ENCODE measurements at regions not wholly inside any gene's neighbourhood (a gene's known extent, or its start where the extent isn't known, plus 50 kb on each side); places are given as distances from the start of the nearest gene placed in this dataset.
"Not testable (repeated sequence)": the region's sequence is repeated elsewhere in the genome, so short reads cannot be mapped to it uniquely, and the experiment has no call there.

DNA sequence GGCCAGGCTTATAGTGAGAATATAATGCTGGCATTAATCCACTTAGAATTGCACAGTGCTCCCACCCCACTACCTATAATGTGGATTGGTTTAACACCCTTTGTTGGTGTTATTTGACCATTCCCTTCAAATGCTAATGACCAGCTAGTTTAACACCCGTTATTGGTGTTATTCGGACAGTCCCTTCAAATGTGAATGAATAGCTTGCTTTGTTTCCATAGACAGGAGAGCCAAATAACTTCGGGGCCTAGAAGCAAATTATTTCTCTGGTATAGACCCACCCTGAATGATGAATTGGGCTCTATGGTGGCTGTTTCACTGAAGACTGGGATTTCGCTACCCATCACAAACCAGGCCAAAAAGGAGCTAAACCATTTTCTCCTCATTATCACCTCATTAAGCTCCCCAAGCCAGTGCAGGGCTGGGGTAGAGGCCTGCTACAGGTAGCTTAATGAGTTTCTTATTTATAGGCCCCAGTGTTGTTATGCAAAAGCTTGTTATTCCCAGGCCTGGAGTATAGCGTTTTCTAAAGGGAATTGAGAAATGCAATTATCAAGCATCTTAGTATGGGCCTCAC, 494.1 kb upstream of the DPH6 start:
- FAIRE-seq (no peak), DNase-seq (ENCODE audit: insufficient read length, low spot score) (no peak)

DNA sequence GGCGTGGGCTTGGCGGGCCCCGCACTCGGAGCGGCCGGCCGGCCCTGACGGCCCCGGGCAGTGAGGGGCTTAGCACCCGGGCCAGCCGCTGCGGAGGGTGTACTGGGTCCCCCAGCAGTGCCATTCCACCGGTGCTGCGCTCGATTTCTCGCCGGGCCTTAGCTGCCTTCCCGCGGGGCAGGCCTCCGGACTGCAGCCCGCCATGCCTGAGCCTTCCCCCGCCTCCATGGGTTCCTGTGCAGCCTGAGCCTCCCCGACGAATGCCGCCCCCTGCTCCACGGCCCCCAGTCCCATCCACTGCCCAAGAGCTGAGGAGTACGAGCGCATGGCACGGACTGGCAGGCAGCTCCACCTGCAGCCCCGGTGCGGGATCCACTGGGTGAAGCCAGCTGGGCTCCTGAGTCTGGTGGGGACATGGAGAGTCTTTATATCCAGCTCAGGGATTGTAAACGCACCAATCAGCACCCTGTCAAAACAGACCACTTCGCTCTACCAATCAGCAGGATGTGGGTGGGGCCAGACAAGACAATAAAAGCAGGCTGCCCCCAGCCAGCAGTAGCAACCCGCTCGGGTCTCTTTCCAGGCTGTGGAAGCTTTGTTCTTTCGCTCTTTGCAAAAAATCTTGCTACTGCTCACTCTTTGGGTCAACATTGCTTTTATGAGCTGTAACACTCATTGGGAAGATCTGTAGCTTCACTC, 501.2 kb upstream of the DPH6 start:
- not testable (repeated sequence) for FAIRE-seq; DNase-seq (ENCODE audit: insufficient read length, low spot score)

DNA sequence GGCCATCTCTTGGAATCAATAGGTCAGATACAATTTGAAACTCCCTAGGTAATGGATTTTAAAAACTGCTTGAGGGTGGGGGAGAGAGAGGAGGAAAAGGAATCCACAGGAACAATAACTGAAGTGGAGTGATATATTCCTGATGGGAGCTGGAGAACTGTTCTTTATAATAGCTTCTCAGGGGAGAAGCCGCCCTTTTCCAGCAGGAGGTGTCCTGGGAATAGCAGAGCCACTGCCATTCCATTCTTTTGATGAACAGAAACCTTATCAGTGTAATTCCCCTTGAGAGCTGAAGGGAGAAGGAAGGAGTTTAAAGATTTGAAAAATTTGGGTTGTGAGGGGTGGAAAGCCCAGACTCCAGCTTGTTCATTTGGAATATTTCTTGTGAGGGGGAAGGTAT, 504.9 kb upstream of the DPH6 start:
- FAIRE-seq: no peak
- DNase-seq (ENCODE audit: insufficient read length, low spot score): peak; percentile 3

DNA sequence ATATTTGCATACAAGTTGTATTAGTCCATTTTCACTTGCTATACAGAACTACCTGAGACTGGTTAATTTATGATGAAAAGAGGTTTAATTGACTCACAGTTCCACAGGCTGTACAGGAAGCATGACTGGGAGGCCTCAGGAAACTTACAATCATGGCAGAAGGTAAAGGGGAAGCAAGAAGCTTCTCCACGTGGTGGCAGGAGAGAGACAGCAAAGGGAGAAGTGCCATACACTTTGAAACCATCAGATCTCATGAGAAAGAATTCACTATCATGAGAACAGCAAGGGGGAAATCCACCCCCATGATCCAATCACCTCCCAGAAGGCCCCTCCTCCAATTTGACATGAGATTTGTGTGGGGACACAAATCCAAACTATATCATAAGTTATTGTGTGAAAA, 506.7 kb upstream of the DPH6 start:
- peak; percentile 23 for FAIRE-seq
- DNase-seq (ENCODE audit: insufficient read length, low spot score): not testable (repeated sequence)

DNA sequence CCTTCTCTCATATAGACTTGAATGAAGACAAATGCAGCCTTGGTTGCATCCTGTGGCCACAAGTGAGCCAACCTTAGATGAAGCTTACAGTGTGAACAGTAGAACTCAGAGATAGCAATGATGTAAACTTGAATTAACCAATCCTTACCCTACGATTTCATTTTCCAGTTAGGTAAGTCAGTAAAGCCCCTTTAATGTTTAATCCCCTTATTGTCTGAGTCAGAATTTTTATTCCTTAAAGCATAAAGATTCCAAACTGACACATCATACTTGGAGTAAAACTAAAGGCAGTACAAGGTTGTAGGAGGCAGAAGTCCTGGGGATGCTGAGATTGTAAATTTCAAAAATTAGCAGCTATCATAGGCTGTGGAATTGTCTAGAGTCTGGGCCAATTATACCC, 507.8 kb upstream of the DPH6 start:
- DNase-seq (ENCODE audit: insufficient read length, low spot score): no peak
- no peak for FAIRE-seq

DNA sequence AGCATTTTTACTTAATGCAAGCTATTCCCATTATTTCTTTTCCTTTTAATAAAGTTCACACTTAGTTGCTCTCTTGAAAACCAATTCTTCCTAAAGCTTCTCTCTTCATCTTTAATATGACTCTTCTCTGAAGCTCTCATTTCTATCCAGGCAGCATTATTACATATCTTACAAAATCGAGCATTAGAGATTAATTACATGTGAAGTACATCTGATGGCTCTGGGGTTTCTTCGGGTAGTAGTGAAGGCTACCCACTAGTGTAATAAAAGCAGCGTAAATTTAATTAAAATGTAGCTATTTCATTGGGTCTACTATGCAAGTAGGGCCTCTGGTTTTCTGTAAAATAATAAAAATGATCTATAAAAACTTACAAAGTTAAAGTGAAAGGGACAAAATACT, 513.6 kb upstream of the DPH6 start:
- FAIRE-seq (no peak), DNase-seq (ENCODE audit: insufficient read length, low spot score) (no peak)

DNA sequence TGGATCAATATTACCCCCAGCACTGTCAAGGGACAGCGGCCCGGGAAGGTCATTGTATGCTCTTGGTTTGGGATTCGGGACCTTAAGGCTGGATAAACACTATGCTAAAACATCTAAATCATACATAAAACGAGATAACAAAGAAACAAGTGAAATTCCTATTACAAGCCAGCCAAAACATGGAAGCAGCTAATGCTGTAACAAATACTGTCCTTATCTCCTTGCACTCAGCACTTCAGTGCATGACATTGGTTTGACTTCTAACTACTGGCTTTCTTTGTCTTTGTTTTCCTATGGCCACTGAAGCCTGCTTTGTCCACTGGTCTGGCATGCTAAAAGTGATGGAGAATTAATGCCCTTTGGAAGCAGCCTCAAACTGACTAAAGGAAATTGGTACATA, 516.4 kb upstream of the DPH6 start:
- FAIRE-seq: no peak
- no peak for DNase-seq (ENCODE audit: insufficient read length, low spot score)

DNA sequence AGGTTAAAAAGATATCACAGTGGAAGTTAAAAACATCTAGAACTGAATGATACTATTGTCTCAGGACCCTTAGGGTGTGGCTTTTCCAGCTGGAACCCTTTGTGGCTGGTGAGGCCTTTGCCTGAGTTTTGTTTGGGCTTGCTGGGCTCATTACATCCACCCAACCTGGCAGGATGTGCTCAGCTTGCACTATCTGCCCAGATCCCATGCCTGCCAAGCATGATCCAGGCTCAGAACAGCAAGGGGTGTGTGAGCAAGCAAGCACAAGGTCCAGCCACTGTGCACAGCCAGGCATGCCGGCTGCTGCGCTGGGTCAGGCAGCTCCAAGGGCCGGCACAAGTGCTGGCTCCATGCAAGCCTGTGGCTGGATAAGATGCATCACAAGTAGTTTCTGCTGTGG, 512.7 kb upstream of the CDIN1 start:
- no peak for FAIRE-seq
- no peak for DNase-seq (ENCODE audit: insufficient read length, low spot score)

DNA sequence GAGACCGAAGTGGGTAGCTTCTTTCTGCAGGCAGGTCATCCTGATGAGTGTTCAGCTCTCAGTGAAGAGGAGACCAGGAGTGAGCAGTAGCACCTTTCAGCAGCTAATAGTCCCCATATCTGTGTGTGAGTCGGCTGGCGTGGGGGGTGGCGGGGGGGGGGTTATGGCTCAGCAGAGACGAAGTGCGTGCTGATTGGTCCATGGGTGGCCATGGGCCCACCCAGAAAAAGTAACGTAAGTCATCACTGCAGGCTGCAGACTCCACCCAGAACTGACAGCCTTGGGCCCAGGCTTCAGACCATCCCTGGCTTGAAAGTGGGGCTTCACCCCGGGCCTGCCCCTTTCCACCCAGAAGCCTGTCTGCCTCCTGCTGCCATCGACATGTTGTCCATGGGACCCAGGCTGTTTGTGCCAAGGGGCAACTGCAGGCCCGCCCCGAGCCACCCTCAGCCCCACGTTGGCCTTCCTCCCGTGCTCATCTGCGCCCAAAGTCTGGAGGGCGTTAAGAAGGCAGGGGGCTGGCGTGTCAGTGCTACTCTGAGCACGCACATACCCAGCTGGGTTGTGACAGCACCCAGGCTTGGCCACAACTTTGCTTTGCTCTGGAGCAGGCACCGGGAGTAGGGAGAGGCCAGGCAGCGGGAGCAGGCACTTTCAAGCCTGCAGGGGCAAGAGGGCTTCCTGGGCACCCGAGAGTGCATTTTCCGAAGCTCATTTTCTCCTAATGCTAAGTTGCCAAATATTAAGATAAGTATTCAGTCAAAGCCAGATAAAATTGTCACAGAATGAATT, 511.7 kb upstream of the CDIN1 start:
- DNase-seq (ENCODE audit: insufficient read length, low spot score): no peak
- no peak for FAIRE-seq

DNA sequence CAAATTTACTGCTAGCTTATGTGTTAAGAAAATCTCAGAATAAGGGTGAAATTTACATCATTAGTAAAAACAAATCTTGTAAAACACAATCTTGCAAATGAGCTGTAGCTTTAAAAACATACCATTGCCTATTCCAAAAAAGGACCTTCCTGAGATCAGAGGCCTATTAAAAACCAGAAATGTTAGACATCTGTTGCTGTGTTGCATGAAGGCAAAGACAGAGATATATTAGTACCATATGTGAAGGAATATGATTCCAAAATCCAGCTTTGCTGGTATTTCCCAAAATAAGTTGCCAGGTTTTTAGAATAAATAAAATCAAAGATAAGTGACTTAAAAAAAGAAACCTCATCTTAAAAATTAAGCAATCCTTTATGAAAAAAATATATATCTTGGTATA, 504.1 kb upstream of the CDIN1 start:
- FAIRE-seq: no peak
- no peak for DNase-seq (ENCODE audit: insufficient read length, low spot score)

DNA sequence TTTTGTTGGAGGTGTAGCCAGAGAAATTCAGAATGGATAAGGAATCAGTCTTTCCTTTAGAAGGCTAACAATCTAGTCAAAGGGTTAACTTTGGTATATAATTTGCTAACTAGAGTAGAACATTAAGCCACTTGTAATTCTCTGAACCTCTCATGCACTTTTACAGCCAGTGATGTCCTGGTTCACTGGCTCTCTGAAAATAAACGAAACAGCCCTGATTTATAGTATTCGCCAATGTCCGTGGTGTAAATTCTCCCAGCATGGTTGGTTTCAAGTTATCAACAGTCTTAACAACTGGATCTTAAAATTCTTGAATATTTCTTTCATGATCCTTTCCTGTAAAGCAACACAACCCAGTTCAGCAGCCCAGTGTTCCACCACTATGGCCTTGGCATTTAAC, 500.4 kb upstream of the CDIN1 start:
- FAIRE-seq (no peak), DNase-seq (ENCODE audit: insufficient read length, low spot score) (no peak)

DNA sequence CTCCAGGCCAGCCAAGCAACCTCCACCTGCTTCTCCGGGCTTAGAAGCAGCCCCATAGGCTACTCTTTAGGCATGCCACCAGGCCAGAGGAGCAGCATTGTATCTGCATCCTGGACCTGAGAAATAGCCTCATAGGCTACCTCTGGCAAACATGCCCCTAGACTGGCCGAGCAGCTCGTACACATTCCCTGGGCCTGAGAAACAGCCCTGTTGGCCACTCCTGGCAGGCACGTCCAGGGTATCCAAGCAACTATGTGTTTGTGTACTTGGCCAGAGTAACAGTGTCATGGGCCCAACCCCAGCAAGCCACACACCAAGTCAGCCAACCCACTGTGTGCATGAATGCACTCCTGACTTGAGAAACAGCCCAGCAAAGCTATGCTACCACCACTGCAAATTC, 498.7 kb upstream of the CDIN1 start:
- no peak for FAIRE-seq
- DNase-seq (ENCODE audit: insufficient read length, low spot score): no peak

DNA sequence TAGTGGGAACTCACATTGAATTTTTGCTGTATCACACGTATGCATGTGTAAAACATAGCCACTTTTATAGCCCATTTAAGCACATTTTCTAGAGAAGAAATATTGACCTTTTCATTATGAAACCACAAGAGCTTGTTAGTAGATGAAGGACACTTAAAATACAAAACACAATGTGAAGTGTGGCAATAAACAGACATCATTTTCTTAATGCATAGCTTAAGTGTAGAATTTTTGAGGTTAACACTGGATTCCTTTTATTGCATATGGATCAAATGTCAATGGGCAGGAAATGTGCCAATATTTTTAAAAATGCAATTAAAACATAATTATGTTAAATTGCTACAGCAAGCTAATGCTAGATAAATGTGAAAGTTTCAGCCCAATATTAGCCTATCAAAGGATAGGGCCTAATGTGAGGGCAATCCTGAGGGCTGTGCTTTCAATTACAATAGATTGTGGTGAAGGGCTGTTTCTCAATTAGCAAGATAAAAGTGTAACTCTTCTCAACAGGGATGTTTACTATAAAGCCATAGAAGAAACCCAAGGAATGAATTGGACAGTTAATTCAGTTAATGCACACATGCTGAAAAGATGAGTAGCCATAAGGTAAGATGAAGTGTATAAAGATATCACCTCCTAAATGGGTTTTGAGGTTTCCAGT, 489.0 kb upstream of the CDIN1 start:
- FAIRE-seq: no peak

DNA sequence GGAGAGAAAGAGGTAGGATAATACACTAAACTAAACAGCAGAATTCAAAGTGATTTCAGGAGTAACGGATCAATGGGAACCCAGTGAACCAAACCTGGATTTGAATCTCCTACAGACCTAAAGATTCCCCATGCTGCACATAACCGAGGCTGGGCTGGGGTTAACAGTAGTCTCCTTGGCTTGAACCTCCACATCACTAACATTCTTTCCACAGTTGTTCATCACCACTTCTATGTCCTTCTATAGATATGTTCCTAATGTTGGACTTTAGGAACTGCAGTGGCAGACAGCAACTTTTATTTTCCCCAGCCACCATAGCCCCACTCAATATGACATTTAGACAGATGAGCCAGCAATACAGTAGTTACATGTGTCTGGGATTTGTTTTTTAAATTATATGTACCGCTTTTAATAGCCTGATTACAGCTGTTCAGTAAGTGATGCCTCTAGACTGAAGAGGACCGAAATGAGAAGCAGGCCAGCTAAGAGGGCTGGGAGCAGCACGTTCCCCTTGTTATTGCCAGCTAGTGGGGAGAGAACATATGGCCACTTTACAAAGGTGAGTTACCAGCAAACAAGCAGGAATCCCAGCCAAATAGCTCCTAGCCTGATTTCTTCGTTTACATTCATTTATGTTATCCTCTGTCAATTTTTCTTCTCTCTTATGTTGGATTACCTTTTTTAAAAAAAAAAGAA, 472.6 kb upstream of the CDIN1 start:
- FAIRE-seq (no peak), DNase-seq (ENCODE audit: insufficient read length, low spot score) (no peak)

More for the DNA sequence above, 489.0 kb upstream of the CDIN1 start:
- DNase-seq (ENCODE audit: insufficient read length, low spot score): no peak

DNA sequence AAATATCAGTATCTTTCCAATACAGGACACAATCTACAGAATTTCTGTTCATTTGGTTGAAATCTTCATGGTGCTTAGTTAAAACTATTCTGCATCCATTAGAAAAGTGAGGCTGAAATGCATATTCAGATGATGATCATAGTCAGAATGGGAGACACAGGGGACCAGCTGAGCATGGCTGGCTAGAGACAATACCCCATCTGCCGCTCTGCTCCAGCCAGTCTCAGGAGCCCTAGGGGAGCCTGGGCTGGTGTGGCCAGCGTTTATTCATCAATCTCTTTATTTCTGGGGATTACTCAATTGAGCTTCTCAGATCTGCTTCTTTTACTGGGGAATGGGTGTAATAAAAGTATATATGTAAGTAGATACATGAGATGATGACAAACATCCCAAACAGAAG, 470.9 kb upstream of the CDIN1 start:
- DNase-seq (ENCODE audit: insufficient read length, low spot score): no peak
- FAIRE-seq: no peak

DNA sequence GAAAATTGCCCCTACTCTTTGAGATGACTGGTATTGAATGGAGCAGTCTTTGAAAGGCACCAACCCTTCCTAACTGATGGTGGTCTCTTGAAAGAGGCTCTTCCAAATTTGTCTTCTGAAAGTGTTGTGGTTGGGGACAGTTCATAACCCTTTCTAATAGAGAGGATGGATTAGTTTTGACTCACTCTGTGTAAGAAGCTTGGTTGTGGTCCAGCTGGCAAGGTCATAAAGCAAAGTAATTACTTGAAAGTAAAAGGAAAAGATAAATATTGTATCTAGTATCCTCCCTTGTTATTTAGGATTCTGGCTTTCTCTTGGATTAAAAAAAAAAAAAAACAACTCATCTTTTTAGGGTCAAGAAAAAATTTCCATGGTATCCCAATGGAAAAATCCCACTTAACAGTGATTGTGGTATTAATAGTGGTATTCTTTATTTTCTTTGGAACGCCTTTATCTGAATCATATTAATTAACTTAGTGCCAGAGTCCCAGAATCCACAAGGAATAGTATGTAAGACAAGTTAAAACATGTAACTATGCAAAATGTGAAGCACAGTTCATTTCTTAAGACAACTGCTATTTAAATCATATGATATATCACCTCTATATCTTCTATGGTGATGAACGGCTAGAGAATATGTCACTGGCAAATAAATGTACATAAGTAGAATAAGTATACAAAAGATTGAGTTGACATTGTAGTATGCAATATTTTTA, 469.3 kb upstream of the CDIN1 start:
- FAIRE-seq: no peak
- no peak for DNase-seq (ENCODE audit: insufficient read length, low spot score)

DNA sequence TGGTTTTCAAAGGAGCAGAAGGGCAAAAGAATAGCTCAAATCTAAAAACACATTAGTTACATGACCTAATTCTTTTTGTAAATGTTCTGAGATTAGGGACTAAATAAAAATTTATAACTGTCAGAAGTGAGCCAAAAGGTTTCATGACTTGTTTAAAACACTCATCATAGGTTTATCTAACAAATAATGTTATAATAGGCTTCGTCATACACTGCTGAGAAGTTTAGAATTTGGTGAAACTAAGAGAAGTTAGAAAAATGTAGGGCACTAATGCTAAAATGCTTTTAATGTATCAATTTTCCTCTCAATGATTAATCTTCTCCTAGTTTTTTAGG, 468.8 kb upstream of the CDIN1 start:
- DNase-seq (ENCODE audit: insufficient read length, low spot score) (no peak), FAIRE-seq (no peak)

DNA sequence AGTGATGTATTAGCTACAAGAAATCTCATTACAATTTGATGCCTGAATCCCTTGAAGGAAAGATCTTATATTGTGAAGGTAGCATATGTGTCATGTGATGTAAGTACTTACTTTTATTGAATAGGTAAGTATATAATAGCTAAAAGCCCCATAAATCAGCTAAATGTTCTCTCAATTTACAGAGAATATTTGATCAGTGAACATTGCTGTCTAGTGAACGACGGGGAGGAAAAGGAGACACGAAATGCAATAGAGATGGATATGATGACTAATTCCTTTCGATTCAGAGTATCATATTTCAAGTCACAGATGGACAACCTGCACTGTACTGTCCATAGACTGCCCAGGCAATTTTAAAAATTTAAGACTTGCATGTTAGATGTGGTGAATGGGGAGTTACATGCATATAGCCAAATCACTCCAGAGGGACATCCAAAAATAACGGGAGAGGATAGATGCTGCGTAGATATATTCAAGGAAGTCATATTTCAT, 462.1 kb upstream of the CDIN1 start:
- DNase-seq (ENCODE audit: insufficient read length, low spot score) (no peak), FAIRE-seq (no peak)

DNA sequence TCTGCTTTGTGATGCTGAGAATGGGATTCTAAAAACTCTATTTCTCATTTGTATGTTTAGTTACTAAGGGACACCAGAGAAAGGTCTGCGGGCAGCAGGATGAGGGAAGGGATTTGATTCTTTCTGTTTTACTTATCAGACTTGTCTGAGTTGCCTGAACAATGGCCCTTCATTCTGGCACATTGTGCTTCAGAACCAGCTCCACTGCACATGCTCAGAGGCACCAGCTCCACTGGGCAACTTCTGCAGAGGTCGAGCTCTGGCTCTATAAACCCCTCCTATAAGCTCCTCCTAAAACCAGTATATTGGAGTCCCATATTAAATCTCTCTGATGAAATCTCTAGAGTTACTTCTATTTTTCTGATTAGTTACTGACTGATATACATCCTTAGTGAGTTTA, 453.2 kb upstream of the CDIN1 start:
- DNase-seq (ENCODE audit: insufficient read length, low spot score) (no peak), FAIRE-seq (no peak)

DNA sequence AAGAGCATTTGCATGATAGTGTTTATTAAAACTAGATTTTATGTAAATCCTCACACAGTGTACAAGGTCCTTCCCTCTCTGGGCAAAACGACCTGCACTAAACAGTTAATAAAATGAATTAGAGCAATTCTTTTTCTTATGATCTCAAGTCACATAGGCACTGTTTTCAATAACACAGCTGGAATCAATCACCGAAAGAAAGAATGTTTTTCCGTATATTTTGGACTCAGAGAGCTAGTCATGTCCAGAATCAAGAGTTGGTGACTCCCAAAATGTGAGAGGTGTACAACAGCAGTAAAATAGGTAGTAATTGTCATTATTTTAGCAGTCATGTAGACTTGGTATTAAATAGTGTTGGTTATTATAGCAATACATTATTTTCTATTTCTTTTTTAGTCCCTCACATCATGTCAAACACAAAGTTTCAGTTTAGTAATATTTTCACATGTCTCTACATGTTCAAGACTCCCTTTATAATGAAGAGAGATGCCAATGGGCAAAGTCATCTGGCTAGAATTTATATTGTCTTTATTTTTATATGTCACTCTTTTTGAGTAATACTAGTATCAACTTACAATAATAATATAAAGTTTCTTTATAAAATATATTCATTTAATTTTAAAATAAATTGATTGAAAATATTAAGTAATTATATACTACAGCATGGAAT, 448.6 kb upstream of the CDIN1 start:
- no peak for DNase-seq (ENCODE audit: insufficient read length, low spot score)
- no peak for FAIRE-seq
